ENCODE measurements at regions not wholly inside any gene's neighbourhood (a gene's known extent, or its start where the extent isn't known, plus 50 kb on each side); places are given as distances from the start of the nearest gene placed in this dataset.

- TF ChIP-seq JUND (IDR thresholded peaks at IDR 0.05; ENCODE audit: low read depth) = no peak
- in situ Hi-C loops (cut with HindIII; ENCODE audit: low pct_unique_long_range_greater_than_20kb, low sequenced_read_pairs) = no loop called here
- DNase-seq (ENCODE audit: low read depth in 1 of 2, low spot score in 1 of 2) = peak in 1 of 2 experiments; percentile 18
These were observed 225.3 kb upstream of the FAM83B start for GRCh38 chr6:54621285-54621684.

- in situ Hi-C loops (cut with HindIII; ENCODE audit: low pct_unique_long_range_greater_than_20kb, low sequenced_read_pairs) = no loop called here
- TF ChIP-seq JUND (IDR thresholded peaks at IDR 0.05; ENCODE audit: low read depth) = no peak
- DNase-seq (ENCODE audit: low read depth in 1 of 2, low spot score in 1 of 2) = no peak
These were observed 222.4 kb upstream of the FAM83B start for GRCh38 chr6:54624216-54624615.

DNA sequence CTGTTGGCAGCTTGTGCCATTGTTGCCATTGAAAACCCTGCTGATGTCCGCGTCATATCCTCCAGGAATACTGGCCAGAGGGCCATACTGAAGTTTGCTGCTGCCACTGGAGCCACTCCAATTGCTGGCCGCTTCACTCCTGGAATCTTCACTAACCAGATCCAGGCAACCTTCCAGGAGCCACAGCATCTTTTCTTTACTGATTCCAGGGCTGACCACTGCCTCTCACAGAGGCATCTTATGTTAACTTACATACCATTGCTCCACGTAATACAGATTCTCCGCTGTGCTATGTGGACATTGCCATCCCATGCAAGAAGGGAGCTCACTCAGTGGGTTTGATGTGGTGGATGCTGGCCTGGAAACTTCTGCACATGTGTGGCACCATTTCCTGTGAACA, 221.8 kb upstream of the FAM83B start:
- DNase-seq (ENCODE audit: low read depth in 1 of 2, low spot score in 1 of 2) = no peak
- TF ChIP-seq JUND (IDR thresholded peaks at IDR 0.05; ENCODE audit: low read depth) = no peak
- in situ Hi-C loops (cut with HindIII; ENCODE audit: low pct_unique_long_range_greater_than_20kb, low sequenced_read_pairs) = no loop called here

DNA sequence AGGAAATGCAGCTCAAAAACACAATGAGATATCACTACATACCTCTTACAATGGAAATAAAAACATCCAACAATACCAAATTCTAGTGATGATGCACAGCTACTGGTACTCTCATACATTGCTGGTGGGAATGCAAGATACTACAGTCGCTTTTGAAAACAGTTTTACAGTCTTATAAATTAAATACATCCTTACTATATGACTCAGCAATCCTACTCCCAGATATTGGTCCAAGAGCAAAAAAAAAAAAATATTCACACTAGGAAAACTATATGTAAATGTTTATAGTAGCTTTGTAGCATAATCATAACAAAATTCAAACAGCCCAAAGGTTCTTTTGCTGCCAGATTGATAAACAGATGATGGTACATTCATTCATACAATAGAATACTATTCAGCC, 217.4 kb upstream of the FAM83B start:
- in situ Hi-C loops (cut with HindIII; ENCODE audit: low pct_unique_long_range_greater_than_20kb, low sequenced_read_pairs) = no loop called here
- no peak for TF ChIP-seq JUND (IDR thresholded peaks at IDR 0.05; ENCODE audit: low read depth)
- no peak for DNase-seq (ENCODE audit: low read depth in 1 of 2, low spot score in 1 of 2)

DNA sequence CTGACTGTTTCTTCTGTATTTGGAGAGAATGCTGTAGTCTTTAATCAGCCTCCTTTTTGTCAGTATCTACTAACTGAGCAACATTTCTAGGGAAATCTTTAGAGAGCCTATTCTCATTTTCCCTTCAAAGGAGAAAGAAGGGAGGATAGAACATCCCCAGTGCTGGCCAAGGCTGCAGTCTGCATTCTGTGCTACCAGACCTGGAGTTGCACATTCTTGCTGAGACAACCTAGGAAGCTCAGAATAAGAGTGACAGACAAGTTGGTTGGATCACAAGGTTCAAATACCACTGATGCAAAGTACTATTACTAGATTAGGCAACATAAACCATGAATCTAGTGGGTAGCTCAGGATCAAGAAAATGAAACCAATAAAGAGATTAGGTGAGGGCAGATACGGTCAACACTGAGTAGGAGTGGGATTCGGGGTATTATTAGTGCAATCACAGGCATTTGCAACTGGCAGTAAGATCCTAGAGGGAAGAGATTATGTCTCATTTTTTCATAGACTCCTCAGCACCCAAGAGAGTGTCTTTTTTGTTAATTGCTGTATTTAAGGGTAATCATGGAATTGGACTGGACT, 213.5 kb upstream of the FAM83B start:
- DNase-seq (ENCODE audit: low read depth in 1 of 2, low spot score in 1 of 2) = no peak
- in situ Hi-C loops (cut with HindIII; ENCODE audit: low pct_unique_long_range_greater_than_20kb, low sequenced_read_pairs) = no loop called here
- TF ChIP-seq JUND (IDR thresholded peaks at IDR 0.05; ENCODE audit: low read depth) = no peak

- no peak for TF ChIP-seq JUND (IDR thresholded peaks at IDR 0.05; ENCODE audit: low read depth)
- DNase-seq (ENCODE audit: low read depth in 1 of 2, low spot score in 1 of 2) = no peak
- in situ Hi-C loops (cut with HindIII; ENCODE audit: low pct_unique_long_range_greater_than_20kb, low sequenced_read_pairs) = no loop called here
These were observed 213.0 kb upstream of the FAM83B start for GRCh38 chr6:54633601-54634000.

GRCh38 chr6:54640911-54641310, 205.7 kb upstream of the FAM83B start:
- DNase-seq (ENCODE audit: low read depth in 1 of 2, low spot score in 1 of 2) = no peak
- in situ Hi-C loops (cut with HindIII; ENCODE audit: low pct_unique_long_range_greater_than_20kb, low sequenced_read_pairs) = no loop called here

DNA sequence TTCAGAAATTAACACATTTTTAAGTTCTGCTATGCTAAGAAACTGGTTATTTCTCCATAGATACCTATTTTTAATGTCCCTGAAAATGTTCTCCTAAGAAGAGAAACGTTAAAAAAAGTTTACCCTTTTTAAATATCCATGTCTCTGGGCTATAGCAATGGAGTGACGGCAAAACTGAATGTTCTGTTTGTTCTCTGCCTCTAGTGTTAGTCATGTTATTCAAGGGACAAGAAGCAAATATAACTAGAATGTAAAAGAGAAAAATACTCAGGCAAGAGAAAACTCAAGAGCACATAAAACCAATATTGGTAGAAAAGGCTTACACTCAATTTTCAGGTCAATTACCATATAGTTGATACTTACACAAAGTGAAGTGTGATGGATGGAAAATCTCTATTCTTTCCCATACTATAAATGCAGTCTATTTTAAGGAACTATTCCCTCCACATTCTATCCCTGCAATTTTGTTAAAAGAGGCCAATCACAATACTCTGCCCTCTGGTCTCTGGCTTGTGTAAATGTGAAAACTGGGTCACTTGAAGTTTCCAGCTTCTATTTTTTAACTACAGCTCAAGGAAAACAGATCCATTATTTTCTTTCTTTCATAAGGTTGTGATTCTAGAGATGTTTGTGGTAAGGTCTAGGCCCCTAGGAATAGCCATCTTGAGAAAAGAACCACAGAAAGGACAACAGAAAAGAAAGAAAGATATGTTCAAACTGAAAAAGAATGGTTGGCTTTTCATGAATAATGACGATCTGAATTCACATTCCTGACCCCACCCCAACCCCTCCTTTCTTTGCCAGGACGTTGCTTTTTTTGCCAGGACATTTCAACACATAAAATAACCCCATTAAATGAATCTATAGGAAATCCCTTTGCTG, 200.3 kb upstream of the FAM83B start:
- in situ Hi-C loops (cut with HindIII; ENCODE audit: low pct_unique_long_range_greater_than_20kb, low sequenced_read_pairs) = no loop called here
- no peak for DNase-seq (ENCODE audit: low read depth in 1 of 2, low spot score in 1 of 2)
- no peak for TF ChIP-seq JUND (IDR thresholded peaks at IDR 0.05; ENCODE audit: low read depth)

More at GRCh38 chr6:54640911-54641310, 205.7 kb upstream of the FAM83B start:
- TF ChIP-seq JUND (IDR thresholded peaks at IDR 0.05; ENCODE audit: low read depth) = no peak

DNA sequence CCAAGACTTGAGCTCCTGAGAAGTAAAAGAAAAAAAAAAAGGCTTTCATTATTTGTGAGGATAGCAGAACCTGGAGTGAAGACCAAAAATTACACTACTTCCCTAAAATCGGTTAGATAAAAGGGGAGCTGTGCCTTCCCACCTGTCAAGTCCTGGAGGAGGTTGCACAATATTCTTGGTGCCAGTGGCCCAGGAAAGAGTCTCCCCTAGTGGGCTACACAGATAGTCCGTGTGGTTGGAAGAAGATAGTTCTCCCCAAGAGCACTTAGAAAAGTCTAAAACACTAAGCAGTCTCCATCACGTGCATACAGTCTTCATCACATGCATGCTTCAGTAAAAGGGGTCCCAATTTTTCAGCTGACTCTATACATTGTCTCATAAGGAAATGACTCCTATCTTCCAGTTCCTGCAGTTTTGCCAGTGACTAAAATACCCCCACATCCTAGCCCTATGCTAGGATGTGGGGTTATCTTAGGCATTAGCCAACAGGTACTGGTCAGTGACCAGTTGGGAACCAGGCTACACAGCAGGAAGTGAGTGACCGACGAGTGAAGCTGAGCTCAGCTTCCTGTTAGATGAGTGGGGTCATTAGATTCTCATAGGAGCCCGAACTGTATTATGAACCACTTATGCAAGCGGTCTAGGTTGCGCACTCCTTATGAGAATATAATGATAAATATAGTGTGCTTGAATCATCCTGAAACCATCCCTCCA, 199.5 kb upstream of the FAM83B start:
- in situ Hi-C loops (cut with HindIII; ENCODE audit: low pct_unique_long_range_greater_than_20kb, low sequenced_read_pairs) = no loop called here
- no peak for TF ChIP-seq JUND (IDR thresholded peaks at IDR 0.05; ENCODE audit: low read depth)
- DNase-seq (ENCODE audit: low read depth in 1 of 2, low spot score in 1 of 2) = no peak

- in situ Hi-C loops (cut with HindIII; ENCODE audit: low pct_unique_long_range_greater_than_20kb, low sequenced_read_pairs) = no loop called here
- TF ChIP-seq JUND (IDR thresholded peaks at IDR 0.05; ENCODE audit: low read depth) = no peak
- no peak for DNase-seq (ENCODE audit: low read depth in 1 of 2, low spot score in 1 of 2)
These were observed 192.2 kb upstream of the FAM83B start for GRCh38 chr6:54654381-54654780.

DNA sequence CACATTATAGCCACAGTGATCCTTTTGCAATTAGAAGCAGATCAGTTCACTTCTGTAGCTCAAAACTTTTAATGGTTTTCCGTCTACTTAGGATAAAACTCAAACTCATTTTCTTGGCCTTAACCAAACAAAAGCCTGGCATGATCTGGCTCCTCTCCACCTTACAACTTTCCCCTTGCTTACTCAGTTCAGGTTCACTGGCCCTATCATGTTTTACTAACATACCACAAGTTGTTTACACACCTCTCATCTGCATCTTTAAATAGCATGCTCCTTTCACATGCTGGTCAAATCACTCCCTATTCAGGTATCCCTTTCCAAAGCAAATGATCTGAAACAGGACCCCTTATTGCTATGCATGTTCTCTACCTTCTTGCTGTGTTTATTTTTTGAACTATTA, 191.4 kb upstream of the FAM83B start:
- in situ Hi-C loops (cut with HindIII; ENCODE audit: low pct_unique_long_range_greater_than_20kb, low sequenced_read_pairs) = no loop called here
- peak in 1 of 2 experiments; percentile 7 for DNase-seq (ENCODE audit: low read depth in 1 of 2, low spot score in 1 of 2)
- no peak for TF ChIP-seq JUND (IDR thresholded peaks at IDR 0.05; ENCODE audit: low read depth)

DNA sequence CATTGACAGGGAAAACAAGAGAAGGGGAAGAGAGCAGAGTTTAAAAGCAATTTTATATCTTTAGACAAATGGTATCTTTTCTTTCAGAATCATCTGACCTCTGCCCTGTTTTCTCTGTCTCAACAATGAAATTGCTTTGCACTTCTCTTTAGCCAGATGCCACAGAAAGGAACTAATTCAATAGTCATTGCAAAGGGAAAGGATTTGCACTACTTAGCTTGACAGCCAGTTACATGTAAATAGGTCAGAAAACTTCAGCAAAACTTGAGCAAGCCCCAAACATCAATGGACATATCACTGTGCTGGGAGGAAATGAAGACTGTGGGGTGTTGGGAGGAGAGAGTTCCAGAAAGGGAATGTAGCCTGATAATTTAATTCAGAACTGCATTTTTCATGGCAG, 181.3 kb upstream of the FAM83B start:
- in situ Hi-C loops (cut with HindIII; ENCODE audit: low pct_unique_long_range_greater_than_20kb, low sequenced_read_pairs) = no loop called here
- TF ChIP-seq JUND (IDR thresholded peaks at IDR 0.05; ENCODE audit: low read depth) = no peak
- DNase-seq (ENCODE audit: low read depth in 1 of 2, low spot score in 1 of 2) = no peak

DNA sequence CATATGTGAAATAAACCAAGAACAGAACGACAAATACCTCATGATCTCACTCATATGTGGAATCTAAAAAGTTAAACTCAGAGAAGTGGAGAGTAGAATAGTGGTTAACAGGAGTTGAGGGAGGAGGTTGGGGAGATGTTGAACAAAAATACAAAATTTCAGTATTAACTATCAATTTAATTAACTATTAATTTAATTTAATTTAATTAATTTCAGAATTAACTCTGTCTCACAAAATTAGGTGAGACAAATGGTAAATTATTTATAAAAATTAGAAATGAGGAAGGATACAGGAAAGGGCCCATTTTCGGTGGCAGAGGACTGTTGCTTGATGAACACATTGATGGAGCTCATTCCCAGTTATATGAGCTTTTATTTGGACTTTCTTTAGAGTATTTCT, 166.0 kb upstream of the FAM83B start:
- no peak for DNase-seq (ENCODE audit: low read depth in 1 of 2, low spot score in 1 of 2)
- in situ Hi-C loops (cut with HindIII; ENCODE audit: low pct_unique_long_range_greater_than_20kb, low sequenced_read_pairs) = no loop called here
- no peak for TF ChIP-seq JUND (IDR thresholded peaks at IDR 0.05; ENCODE audit: low read depth)

Data from T47D (cell line).